Skeletal muscle satellite cell (primary cell): ENCODE measurements at regions not wholly inside any gene's neighbourhood (a gene's known extent, or its start where the extent isn't known, plus 50 kb on each side); places are given as distances from the start of the nearest gene placed in this dataset.

Source experiments
- H3K27me3 ChIP-seq: 2 replicates; pipeline ENCODE4 v1.7.0; 2013; ENCODE audit warnings: low read length; ENCODE audit not compliant: control insufficient read depth, insufficient read depth
- H3K36me3 ChIP-seq: 2 replicates; pipeline ENCODE4 v1.7.0; 2013; ENCODE audit warnings: mild to moderate bottlenecking, control low read depth, low read length; ENCODE audit not compliant: insufficient read depth
- H3K4me1 ChIP-seq: 2 replicates; pipeline ENCODE4 v1.7.0; 2013; ENCODE audit warnings: low read length; ENCODE audit not compliant: control insufficient read depth, insufficient read depth
- H3K4me2 ChIP-seq: 2 replicates; pipeline ENCODE4 v1.7.0; 2013; ENCODE audit warnings: mild to moderate bottlenecking, low read length
- H3K4me3 ChIP-seq: 2 replicates; pipeline ENCODE4 v1.7.0; 2013; ENCODE audit warnings: low read length
- H3K9ac ChIP-seq: 2 replicates; pipeline ENCODE4 v1.7.0; 2013; ENCODE audit warnings: mild to moderate bottlenecking, low read depth, low read length, moderate library complexity
- H3K9me3 ChIP-seq: replicated peaks from 2 replicates; pipeline ENCODE4 v1.7.0; 2013; ENCODE audit warnings: mild to moderate bottlenecking, control low read depth, low read length

DNA sequence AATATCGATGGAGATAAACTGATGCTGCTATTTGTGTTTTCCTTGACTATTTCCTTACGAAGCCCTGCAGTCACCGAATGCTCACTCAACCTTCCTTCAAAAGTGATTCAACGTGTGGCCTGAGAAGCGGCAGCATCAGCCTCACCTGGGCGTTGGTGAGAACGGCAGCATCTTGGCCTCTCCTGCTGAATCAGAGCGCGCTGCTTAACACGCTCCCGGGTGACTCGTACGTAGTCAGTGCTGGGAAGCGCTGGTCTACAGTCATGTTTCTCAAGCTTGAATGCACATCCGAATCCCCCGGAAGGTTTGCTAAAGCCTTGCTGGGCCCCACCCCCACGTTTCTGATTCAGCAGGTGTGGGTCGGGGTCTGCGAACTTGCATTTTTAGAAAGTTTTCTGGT is 214.1 kb upstream of the RREB1 start:
- H3K9me3 ChIP-seq: no peaks in the 10 kb centered on the region
- H3K4me1 ChIP-seq: peaks cover 16% of the 10 kb centered on the region
- no peak overlapping the region for H3K9ac ChIP-seq
- H3K27me3 ChIP-seq: peaks cover 20% of the 10 kb centered on the region
- H3K36me3 ChIP-seq: no peaks in the 10 kb centered on the region
- H3K4me2 ChIP-seq: no peak overlapping the region
- no peak overlapping the region for H3K4me3 ChIP-seq

DNA sequence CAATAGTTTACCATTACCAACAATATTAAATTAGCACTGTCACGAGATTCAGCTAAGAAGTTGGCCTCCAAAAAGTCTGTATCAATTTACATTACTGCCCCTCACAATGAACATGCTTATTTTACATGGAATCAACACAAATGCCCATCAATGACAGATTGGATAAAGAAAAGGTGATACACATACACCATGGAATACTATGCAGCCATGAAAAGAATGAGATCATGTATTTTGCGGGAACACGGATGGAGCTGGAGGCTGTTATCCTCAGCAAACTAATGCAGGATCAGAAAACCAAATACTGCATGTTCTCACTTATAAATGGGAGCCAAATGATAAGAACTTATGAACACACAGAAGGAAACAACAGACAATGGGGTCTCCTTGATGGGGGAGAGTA is 211.8 kb upstream of the RREB1 start:
- Histone ChIP-seq H3K4me1 (peaks cover 16% of the 10 kb centered on the region), H3K9me3 (no peaks in the 10 kb centered on the region), H3K4me3 (no peak overlapping the region), H3K27me3 (peaks cover 20% of the 10 kb centered on the region), H3K36me3 (no peaks in the 10 kb centered on the region), H3K4me2 (no peak overlapping the region), H3K9ac (no peak overlapping the region)

DNA sequence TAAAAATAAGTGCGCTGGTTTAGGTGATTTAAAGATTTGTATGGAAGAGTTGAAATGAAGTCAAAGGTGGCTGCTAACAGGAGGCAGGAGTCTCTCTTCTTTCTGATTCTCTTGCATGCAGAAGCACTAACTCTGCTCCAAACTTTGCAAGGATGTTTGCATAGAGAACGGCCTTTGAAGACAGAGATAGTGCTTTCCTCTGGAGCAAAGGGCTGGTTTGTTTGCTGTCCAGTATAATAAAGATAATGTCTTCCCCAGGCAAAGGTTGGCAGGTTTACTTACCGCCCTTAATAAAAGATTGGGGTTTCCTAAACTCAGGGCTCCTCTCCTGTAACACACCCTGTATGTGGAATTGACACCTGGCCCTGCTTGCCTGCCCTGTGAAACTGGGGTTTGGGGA is 210.6 kb upstream of the RREB1 start:
- Histone ChIP-seq H3K27me3 (peaks cover 19% of the 10 kb centered on the region), H3K4me1 (peaks cover 14% of the 10 kb centered on the region), H3K4me2 (no peak overlapping the region)

DNA sequence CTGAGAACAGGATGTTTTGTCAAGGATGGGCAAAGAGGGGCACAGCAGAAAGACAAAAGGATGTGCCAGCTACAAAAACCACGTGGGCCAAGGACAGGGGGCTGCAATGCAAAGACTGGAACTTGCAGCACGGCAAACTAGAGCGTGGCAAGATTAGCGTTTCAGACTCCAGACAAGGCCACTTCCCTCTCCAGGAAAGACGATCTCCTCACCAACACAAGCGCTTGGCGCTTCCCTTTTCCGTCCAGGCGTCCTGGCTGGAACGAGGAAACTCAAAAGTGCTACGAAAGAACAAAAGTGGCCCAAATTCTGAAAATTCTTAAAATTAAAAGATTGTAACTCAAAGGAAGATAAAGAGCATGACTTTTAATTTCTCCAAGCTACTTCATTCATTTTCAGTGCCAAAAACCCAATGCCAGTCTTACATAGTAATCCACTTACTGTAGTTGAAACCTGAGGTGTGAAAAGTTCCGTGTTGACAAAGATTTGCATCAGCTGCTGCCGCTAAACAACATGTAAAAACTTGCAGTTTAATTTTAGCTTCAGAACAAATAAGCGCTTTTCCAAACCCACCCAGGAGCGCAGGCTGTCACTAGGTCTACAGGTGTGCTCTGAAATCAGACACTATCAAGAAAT is 207.1 kb upstream of the RREB1 start:
- Histone ChIP-seq H3K9me3 (no peaks in the 10 kb centered on the region), H3K4me2 (peak overlapping the region; percentile 14), H3K9ac (no peak overlapping the region), H3K36me3 (no peaks in the 10 kb centered on the region), H3K27me3 (peaks cover 14% of the 10 kb centered on the region), H3K4me3 (no peak overlapping the region), H3K4me1 (no peaks in the 10 kb centered on the region)

More for the DNA sequence above, 210.6 kb upstream of the RREB1 start:
- Histone ChIP-seq H3K9me3 (no peaks in the 10 kb centered on the region), H3K36me3 (no peaks in the 10 kb centered on the region), H3K4me3 (no peak overlapping the region), H3K9ac (no peak overlapping the region)

DNA sequence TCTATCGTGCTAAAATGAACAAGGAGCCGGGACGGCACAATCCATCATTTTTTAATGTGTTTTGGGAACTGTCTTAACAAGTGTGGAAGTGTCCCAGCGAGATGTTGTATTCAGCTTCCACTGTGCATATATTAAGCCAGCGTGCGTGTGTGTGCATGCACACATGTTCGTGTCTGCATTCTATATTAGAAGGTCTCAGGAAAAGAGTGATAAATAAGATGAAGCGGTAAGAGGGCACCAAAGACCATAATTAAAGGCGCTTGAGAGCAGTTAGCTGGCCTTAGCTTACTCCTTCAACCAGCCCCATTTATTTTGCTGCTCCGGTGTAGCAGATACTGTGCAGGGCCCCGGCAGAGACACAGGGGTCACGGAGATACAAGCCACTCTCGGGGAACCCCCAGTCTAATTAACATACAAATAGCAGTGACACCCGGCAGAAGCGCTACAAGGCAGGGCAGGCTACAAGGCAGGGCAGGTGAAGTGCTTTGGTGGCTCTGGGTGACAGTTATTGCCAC is 206.5 kb upstream of the RREB1 start:
- H3K27me3 ChIP-seq: peaks cover 20% of the 10 kb centered on the region
- H3K9me3 ChIP-seq: no peaks in the 10 kb centered on the region
- no peaks in the 10 kb centered on the region for H3K36me3 ChIP-seq
- no peak overlapping the region for H3K4me2 ChIP-seq
- H3K4me1 ChIP-seq: no peaks in the 10 kb centered on the region
- no peak overlapping the region for H3K9ac ChIP-seq
- H3K4me3 ChIP-seq: no peak overlapping the region

DNA sequence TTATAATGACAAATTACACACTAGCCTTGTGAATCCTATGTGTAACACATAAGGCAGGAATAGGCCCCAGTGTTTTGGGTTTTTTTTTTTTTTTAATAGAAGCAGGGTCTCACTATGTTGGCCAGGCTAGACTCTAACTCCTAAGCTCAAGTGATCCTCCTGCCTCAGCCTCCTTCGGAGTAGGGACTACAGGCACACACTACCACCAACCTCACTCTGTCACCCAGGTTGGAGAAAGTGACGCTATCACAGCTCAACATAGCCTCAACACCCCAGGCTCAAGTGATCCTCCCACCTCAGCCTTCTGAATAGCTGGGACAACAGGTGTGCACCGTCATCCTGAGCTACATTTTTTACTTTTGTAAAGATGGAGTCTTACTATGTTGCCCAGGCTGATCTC is 205.8 kb upstream of the RREB1 start:
- Histone ChIP-seq H3K4me3 (no peak overlapping the region), H3K36me3 (no peaks in the 10 kb centered on the region), H3K9me3 (no peaks in the 10 kb centered on the region), H3K4me2 (no peak overlapping the region), H3K27me3 (peaks cover 19% of the 10 kb centered on the region), H3K4me1 (no peaks in the 10 kb centered on the region), H3K9ac (no peak overlapping the region)

DNA sequence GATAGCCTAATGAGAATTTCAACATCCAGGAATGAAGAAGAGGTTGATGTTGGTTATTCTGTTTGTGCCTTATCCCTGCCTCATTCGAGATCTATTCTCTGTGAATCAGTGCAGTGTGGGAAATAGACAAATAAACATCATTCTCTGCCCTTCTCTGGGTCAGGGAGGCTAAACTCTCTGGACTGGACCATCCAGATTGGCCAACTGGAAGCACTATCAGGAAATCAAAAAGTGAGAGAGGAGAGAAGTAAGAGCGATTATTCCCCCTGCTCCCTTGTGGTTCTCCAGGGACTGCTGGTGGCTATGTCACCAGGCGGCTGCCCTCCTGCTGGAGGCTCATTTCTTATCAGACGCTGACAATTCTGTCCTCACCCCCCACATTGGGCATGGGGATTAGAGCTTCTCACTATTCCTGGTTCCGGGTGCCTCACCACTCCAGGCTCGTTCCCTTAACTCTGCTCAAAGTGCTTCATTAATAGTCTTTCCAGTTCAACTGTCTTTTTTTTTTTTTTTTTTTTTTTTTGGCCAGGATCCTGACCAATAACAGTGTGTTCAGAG is 201.7 kb upstream of the RREB1 start:
- H3K27me3 ChIP-seq: peaks cover 20% of the 10 kb centered on the region
- no peaks in the 10 kb centered on the region for H3K36me3 ChIP-seq
- no peak overlapping the region for H3K4me2 ChIP-seq
- H3K9me3 ChIP-seq: no peaks in the 10 kb centered on the region
- no peak overlapping the region for H3K4me3 ChIP-seq
- H3K4me1 ChIP-seq: no peaks in the 10 kb centered on the region
- no peak overlapping the region for H3K9ac ChIP-seq

DNA sequence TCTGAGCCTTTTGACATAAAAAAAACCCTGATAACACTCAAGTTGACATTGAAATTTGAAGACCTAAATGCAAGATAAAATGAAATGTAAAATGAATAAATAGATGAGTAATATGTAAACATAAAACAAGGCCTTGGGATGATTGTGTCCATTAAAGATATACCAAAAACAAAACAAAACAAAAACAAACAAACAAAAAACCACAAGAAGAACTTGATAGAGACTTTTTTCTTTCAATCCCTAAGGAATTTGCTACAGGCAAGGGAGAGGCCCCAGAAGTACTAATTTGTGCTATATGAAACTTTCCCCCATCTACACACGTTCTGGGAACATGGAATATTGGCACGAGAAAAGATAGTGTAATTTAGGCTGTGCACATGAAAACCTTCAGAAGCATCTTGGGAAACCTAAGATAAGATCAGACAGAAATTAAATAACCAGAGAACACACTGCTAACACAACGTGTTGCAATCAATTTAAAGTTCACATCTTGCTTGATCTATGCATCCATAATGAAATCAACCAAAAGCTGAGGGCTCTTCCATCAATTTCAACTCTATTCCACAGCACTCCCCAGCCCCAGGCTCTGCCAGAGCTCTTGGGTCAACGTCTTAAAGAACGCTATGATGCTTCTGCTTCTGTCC is 201.1 kb upstream of the RREB1 start:
- Histone ChIP-seq H3K9ac (no peak overlapping the region), H3K4me3 (no peak overlapping the region), H3K4me1 (no peaks in the 10 kb centered on the region), H3K27me3 (peaks cover 20% of the 10 kb centered on the region), H3K9me3 (no peaks in the 10 kb centered on the region), H3K4me2 (no peak overlapping the region), H3K36me3 (no peaks in the 10 kb centered on the region)

DNA sequence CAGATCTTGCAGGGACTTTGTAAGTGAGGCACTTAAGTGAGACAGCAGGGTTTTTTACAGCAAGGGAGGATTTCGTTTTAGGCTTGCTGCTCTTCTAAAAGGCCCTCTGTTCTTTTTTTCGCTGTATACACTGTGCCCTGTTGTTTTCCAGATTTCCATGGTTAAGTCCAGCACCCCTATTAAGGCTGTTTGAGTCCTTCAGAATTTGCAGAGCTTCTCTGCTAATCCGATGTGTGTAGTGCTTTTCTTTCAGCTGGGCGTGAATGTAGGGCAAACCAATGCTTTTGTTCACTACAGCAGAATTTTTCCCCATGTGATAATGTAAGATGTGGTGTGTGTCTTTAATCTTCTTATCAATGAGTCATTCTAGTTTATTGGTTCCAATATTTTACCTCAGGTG is 200.5 kb upstream of the RREB1 start:
- Histone ChIP-seq H3K4me3 (no peak overlapping the region), H3K36me3 (no peaks in the 10 kb centered on the region), H3K27me3 (peaks cover 20% of the 10 kb centered on the region), H3K9me3 (no peaks in the 10 kb centered on the region), H3K4me1 (no peaks in the 10 kb centered on the region), H3K4me2 (no peak overlapping the region), H3K9ac (no peak overlapping the region)

DNA sequence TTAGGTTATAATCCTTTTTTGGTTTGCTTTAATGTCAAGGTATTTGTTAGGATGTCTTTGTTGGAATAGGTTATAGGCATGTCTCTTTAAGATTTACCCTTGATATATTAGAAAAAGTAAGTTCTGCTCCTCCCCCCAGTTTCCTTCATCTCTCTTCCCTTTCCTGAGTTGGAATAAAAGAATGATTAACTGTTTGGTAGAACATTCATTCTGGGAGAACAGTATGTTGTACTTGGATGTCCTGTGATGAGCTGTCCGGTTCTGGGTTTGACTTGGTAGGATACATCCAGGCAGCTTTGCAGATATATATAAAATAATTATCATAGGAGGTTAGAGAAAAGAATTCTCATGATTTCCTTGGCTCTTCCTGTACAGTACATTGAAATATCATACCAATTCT is 199.6 kb upstream of the RREB1 start:
- H3K9ac ChIP-seq: no peak overlapping the region
- no peak overlapping the region for H3K4me2 ChIP-seq
- no peaks in the 10 kb centered on the region for H3K36me3 ChIP-seq
- H3K4me1 ChIP-seq: no peaks in the 10 kb centered on the region
- H3K4me3 ChIP-seq: no peak overlapping the region
- no peaks in the 10 kb centered on the region for H3K9me3 ChIP-seq
- H3K27me3 ChIP-seq: peaks cover 21% of the 10 kb centered on the region

DNA sequence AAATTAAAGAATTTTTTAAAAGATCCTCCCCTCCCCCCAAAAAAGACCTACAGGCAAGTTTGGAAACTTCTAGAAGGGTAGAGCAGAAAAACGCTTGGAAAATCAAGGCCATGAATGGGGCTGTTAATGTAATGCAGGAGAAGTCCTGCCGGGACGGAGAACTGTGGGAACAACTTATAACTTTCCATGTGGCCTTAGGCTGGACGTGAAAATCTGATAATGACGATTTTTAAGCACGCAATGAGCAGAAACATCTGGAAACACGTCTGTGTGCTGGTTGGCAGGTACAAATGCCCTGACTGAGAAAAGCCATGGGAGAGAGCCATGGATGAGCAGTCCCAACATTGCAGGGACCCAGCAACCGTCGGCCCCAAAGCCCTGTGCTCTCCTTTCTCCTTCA is 198.7 kb upstream of the RREB1 start:
- Histone ChIP-seq H3K4me3 (no peak overlapping the region), H3K9me3 (no peaks in the 10 kb centered on the region), H3K4me1 (no peaks in the 10 kb centered on the region), H3K9ac (no peak overlapping the region), H3K27me3 (peaks cover 21% of the 10 kb centered on the region), H3K4me2 (no peak overlapping the region), H3K36me3 (no peaks in the 10 kb centered on the region)
